Breast epithelium (tissue), 4 donors: ENCODE measurements at regions not wholly inside any gene's neighbourhood (a gene's known extent, or its start where the extent isn't known, plus 50 kb on each side); places are given as distances from the start of the nearest gene placed in this dataset.

Experiments used
- DNase-seq, 2 donors: peaks; one replicate each; pipeline ENCODE4 v3.0.0-alpha.2; 2019; ENCODE audit warnings: low spot score in 2 of 2
- H3K27ac ChIP-seq, 2 donors: fragments of 200-600 bp; sonication (generic) in 1 of 2; one replicate each; pipeline ENCODE4 v1.5.1; 2016 to 2019; ENCODE audit warnings: mild to moderate bottlenecking in 1 of 2
- H3K27me3 ChIP-seq, 2 donors: fragments of 200-600 bp; sonication (generic) in 1 of 2; one replicate each; pipeline versions ENCODE4 v1.5.1 to v1.6.0; 2017 to 2019; ENCODE audit warnings: control low read depth in 1 of 2, mild to moderate bottlenecking in 1 of 2
- H3K36me3 ChIP-seq: fragments of 200-600 bp; one replicate; pipeline ENCODE4 v1.5.1; 2019
- H3K4me1 ChIP-seq, 2 donors: fragments of 200-600 bp; sonication (generic); one replicate each; pipeline ENCODE4 v1.5.1; 2016 to 2019; ENCODE audit warnings: control low read depth in 1 of 2
- H3K4me3 ChIP-seq, 3 donors: fragments of 200-600 bp; sonication (generic); 1 replicate in 2 of 3; 2 replicates in 1 of 3; pipeline ENCODE4 v1.5.1; 2016 to 2019; ENCODE audit warnings: mild to moderate bottlenecking in 3 of 3, moderate library complexity in 2 of 3
- H3K9me3 ChIP-seq, 2 donors: fragments of 200-600 bp; sonication (generic) in 1 of 2; one replicate each; pipeline ENCODE4 v1.5.1; 2016 to 2019; ENCODE audit warnings: control low read depth in 1 of 2
- CTCF ChIP-seq, 3 donors: fragments of 450-650 bp; IDR thresholded peaks; one replicate each; pipeline ENCODE4 v1.5.1; 2016 to 2017; ENCODE audit warnings: antibody characterized with exemption in 3 of 3, mild to moderate bottlenecking in 3 of 3, moderate library complexity in 3 of 3
- POLR2A ChIP-seq: fragments of 450-650 bp; IDR thresholded peaks from one replicate; pipeline ENCODE4 v1.6.1; 2016; ENCODE audit warnings: antibody characterized with exemption, mild to moderate bottlenecking, moderate library complexity
- POLR2AphosphoS5 ChIP-seq, 3 donors: sonication (generic); formaldehyde crosslinking; IDR thresholded peaks; one replicate each; pipeline ENCODE4 v1.6.1; 2017; ENCODE audit warnings: antibody characterized with exemption in 3 of 3
- intact Hi-C: fragments of 100-400 bp; cut with DNase I; formaldehyde crosslinking; loops from one replicate; pipeline ENCODE4 v1.15.1; 2023; ENCODE audit warnings: low total_unique reads

DNA sequence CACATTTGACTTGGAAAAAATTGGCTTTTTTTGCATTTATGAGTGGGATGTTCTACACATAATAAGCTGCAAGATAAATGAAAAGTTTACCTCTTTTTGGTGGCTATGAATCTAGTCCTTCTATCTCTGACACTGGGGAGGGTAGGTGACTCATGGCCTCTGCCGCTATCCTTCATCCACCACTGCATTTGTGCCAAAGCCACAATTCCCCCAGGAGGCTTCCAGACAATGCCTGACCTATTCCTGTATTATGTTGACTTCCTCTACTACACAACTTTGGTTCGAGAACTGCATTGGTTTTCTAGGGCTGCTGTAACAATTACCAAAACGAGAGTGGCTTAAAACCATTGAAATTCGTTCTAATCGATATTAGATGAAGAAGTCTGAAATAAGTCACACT lies 245.6 kb downstream of the TRAM1L1 start:
- no peak for DNase-seq
- TF ChIP-seq POLR2AphosphoS5 (IDR thresholded peaks at IDR 0.05): no peak
- no peak for TF ChIP-seq CTCF (IDR thresholded peaks at IDR 0.05)
- no peak for TF ChIP-seq POLR2A
- no peaks in the 10 kb centered on the region for H3K4me1 ChIP-seq
- no peak overlapping the region for H3K27ac ChIP-seq
- H3K27me3 ChIP-seq: no peaks in the 10 kb centered on the region
- no peak overlapping the region for H3K4me3 ChIP-seq
- H3K36me3 ChIP-seq: no peaks in the 10 kb centered on the region
- intact Hi-C loops: loop anchor here (5.0 kb wide), 1 partner anchor 738 kb away; no protein-coding TSS in a partner anchor
- H3K9me3 ChIP-seq: no peaks in the 10 kb centered on the region

DNA sequence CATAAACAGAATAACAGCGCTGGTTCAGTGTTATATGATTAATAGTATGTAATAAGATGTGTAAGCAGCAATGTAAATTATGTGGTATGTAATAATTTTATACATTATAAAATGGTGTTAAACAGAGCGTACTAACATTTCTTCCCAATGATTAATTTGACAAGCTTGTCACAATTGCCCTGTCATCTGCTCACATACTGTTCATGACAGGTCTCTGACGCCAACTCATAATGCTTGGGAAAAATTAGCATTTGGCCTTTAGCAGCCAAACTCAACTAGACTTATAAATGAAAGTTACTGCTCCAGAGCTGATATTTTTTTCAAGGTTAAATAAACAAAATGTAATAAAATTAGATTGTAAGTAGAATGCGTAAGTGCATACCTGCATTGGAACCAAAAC lies 246.8 kb downstream of the TRAM1L1 start:
- no peaks in the 10 kb centered on the region for H3K4me1 ChIP-seq
- no peaks in the 10 kb centered on the region for H3K36me3 ChIP-seq
- no peaks in the 10 kb centered on the region for H3K9me3 ChIP-seq
- no peak for DNase-seq
- no peaks in the 10 kb centered on the region for H3K27me3 ChIP-seq
- TF ChIP-seq POLR2A: no peak
- TF ChIP-seq CTCF (IDR thresholded peaks at IDR 0.05): no peak
- TF ChIP-seq POLR2AphosphoS5 (IDR thresholded peaks at IDR 0.05): no peak
- no peak overlapping the region for H3K27ac ChIP-seq
- intact Hi-C loops: no loop called here
- no peak overlapping the region for H3K4me3 ChIP-seq

DNA sequence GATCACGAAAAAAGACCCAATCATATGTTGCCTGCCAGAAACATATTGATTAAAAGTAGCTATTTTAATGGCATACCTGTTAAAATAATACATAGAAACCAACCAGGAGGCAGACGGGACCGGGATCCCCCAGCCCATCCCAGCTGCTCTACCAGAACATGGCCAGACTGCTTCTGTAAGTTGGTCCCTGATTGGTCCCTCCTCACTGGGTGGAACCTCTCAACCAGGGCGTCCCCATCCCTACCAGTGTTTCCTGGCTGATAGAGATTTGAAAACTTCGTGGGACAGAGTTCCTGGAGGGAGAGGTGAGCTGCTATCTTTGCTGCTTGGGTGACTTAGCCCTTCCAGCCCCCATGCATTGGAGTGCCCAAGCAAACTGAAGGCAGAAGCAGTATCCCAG lies 256.2 kb downstream of the TRAM1L1 start:
- no peak for DNase-seq
- H3K4me3 ChIP-seq: no peak overlapping the region
- no peaks in the 10 kb centered on the region for H3K27me3 ChIP-seq
- TF ChIP-seq POLR2AphosphoS5 (IDR thresholded peaks at IDR 0.05): no peak
- no peak for TF ChIP-seq POLR2A
- no peak for TF ChIP-seq CTCF (IDR thresholded peaks at IDR 0.05)
- H3K9me3 ChIP-seq: peaks cover 0 to 3% of the 10 kb centered on the region in 2 donors
- no peaks in the 10 kb centered on the region for H3K4me1 ChIP-seq
- no peak overlapping the region for H3K27ac ChIP-seq
- intact Hi-C loops: no loop called here
- H3K36me3 ChIP-seq: no peaks in the 10 kb centered on the region

- intact Hi-C loops: no loop called here
- no peaks in the 10 kb centered on the region for H3K27me3 ChIP-seq
- DNase-seq: no peak
- no peaks in the 10 kb centered on the region for H3K36me3 ChIP-seq
- no peak overlapping the region for H3K27ac ChIP-seq
- peaks cover 0 to 3% of the 10 kb centered on the region in 2 donors for H3K9me3 ChIP-seq
- H3K4me3 ChIP-seq: no peak overlapping the region
- TF ChIP-seq POLR2AphosphoS5 (IDR thresholded peaks at IDR 0.05) (no peak), CTCF (IDR thresholded peaks at IDR 0.05) (no peak), POLR2A (no peak)
- no peaks in the 10 kb centered on the region for H3K4me1 ChIP-seq
Measured at GRCh38 chr4:116824172-116824571, 261.2 kb downstream of the TRAM1L1 start.

- H3K27me3 ChIP-seq: no peaks in the 10 kb centered on the region
- DNase-seq: no peak
- no peaks in the 10 kb centered on the region for H3K36me3 ChIP-seq
- no peak overlapping the region for H3K27ac ChIP-seq
- intact Hi-C loops: no loop called here
- no peaks in the 10 kb centered on the region for H3K4me1 ChIP-seq
- no peak for TF ChIP-seq POLR2AphosphoS5 (IDR thresholded peaks at IDR 0.05)
- TF ChIP-seq POLR2A: no peak
- TF ChIP-seq CTCF (IDR thresholded peaks at IDR 0.05): no peak
- H3K4me3 ChIP-seq: no peak overlapping the region
- no peaks in the 10 kb centered on the region for H3K9me3 ChIP-seq
Measured at GRCh38 chr4:116811730-116812129, 273.6 kb downstream of the TRAM1L1 start.
